H1 (cell line): ENCODE measurements at regions not wholly inside any gene's neighbourhood (a gene's known extent, or its start where the extent isn't known, plus 50 kb on each side); places are given as distances from the start of the nearest gene placed in this dataset.

Experiments
- CTCF ChIA-PET: fragments of 300-600 bp; sonication (Branson Sonifier 250); formaldehyde crosslinking; loops from one replicate; lab custom pipeline; 2021; ENCODE audit not compliant: partially characterized antibody; lab: Charles Lee
- POLR2A ChIA-PET: fragments of 300-600 bp; sonication (Branson Sonifier 250); formaldehyde crosslinking; loops from one replicate; lab custom pipeline; 2021; ENCODE audit warnings: inconsistent platforms; ENCODE audit not compliant: partially characterized antibody; lab: Charles Lee
- DNase-seq, 2 experiments: peaks; one replicate each; pipeline versions ENCODE4 v3.0.0 to v3.0.0-alpha.2; 2010 to 2022; ENCODE audit warnings: low spot score in 2 of 2, low read depth in 1 of 2, mixed read lengths in 1 of 2
- FAIRE-seq: peaks from 2 replicates; lab custom pipeline; 2011; peaks lifted over from hg19 to GRCh38; lab: Jason Lieb, UNC
- H2AFZ ChIP-seq: 2 replicates; pipeline ENCODE4 v1.8.1; 2012; ENCODE audit warnings: low read length, inconsistent platforms
- H2AK5ac ChIP-seq: 2 replicates; pipeline ENCODE4 v1.6.1; 2013; ENCODE audit warnings: low read depth, low read length
- H2BK120ac ChIP-seq: replicated peaks from 2 replicates; pipeline ENCODE3; 2013; ENCODE audit warnings: low read depth, low read length, inconsistent platforms
- H2BK12ac ChIP-seq: 2 replicates; pipeline ENCODE4 v1.6.1; 2013; ENCODE audit warnings: low read depth, low read length
- H2BK15ac ChIP-seq: 2 replicates; pipeline ENCODE4 v1.6.1; 2013; ENCODE audit warnings: low read length
- H2BK20ac ChIP-seq: 2 replicates; pipeline ENCODE4 v1.6.1; 2013; ENCODE audit warnings: low read length
- H2BK5ac ChIP-seq: 2 replicates; pipeline ENCODE4 v1.6.1; 2013; ENCODE audit warnings: low read depth, low read length
- H3K14ac ChIP-seq: 2 replicates; pipeline ENCODE4 v1.6.1; 2013; ENCODE audit warnings: inconsistent platforms; ENCODE audit not compliant: insufficient read length
- H3K18ac ChIP-seq: 2 replicates; pipeline ENCODE4 v1.6.1; 2013; ENCODE audit warnings: low read length; ENCODE audit errors: extremely low read depth
- H3K23ac ChIP-seq: 2 replicates; pipeline ENCODE4 v1.6.1; 2013; ENCODE audit warnings: inconsistent platforms; ENCODE audit not compliant: insufficient read length
- H3K23me2 ChIP-seq: 2 replicates; pipeline ENCODE4 v1.6.1; 2013; ENCODE audit warnings: low read depth, low read length
- H3K27ac ChIP-seq: 2 replicates; pipeline ENCODE4 v1.6.1; 2011; ENCODE audit warnings: low read depth, low read length, inconsistent platforms
- H3K27me3 ChIP-seq, 4 experiments: replicated peaks in 1 of 4; 1 replicate in 1 of 4; 2 replicates in 3 of 4; pipeline versions ENCODE4 v1.6.1 to v1.8.1; 2011 to 2013; ENCODE audit warnings: low read length in 3 of 4, mild to moderate bottlenecking in 3 of 4, inconsistent platforms in 2 of 4, mixed read lengths in 2 of 4, moderate library complexity in 1 of 4; ENCODE audit not compliant: control insufficient read depth in 3 of 4, insufficient read depth in 3 of 4; ENCODE audit errors: extremely low read depth in 1 of 4
- H3K36me3 ChIP-seq, 4 experiments: 2 replicates each; pipeline versions ENCODE4 v1.6.1 to v1.8.1; 2011 to 2013; ENCODE audit warnings: mild to moderate bottlenecking in 4 of 4, low read length in 3 of 4, moderate library complexity in 2 of 4, control low read depth in 1 of 4, inconsistent platforms in 1 of 4; ENCODE audit not compliant: insufficient read depth in 4 of 4, control insufficient read depth in 2 of 4
- H3K4ac ChIP-seq: replicated peaks from 2 replicates; pipeline ENCODE3; 2013; ENCODE audit warnings: low read length, low read depth, mixed read lengths, inconsistent platforms; ENCODE audit not compliant: insufficient read length
- H3K4me1 ChIP-seq, 4 experiments: replicated peaks in 1 of 4; 1 replicate in 1 of 4; 2 replicates in 3 of 4; pipeline versions ENCODE4 v1.6.1 to v1.8.1; 2011 to 2013; ENCODE audit warnings: low read length in 3 of 4, inconsistent platforms in 2 of 4, mixed read lengths in 1 of 4; ENCODE audit not compliant: insufficient read depth in 4 of 4, control insufficient read depth in 3 of 4
- H3K4me2 ChIP-seq, 2 experiments: 2 replicates each; pipeline versions ENCODE4 v1.6.1 to v1.8.1; 2011 to 2013; ENCODE audit warnings: low read depth in 2 of 2, low read length in 2 of 2, control low read depth in 1 of 2, inconsistent platforms in 1 of 2, mild to moderate bottlenecking in 1 of 2; ENCODE audit not compliant: insufficient read depth in 1 of 2
- H3K4me3 ChIP-seq, 4 experiments: fragments of 200-600, 300-600 bp in 1 of 4; sonication (generic), shearing (Covaris generic), sonication (Bioruptor Twin) in 1 of 4; 2 replicates each; pipeline versions ENCODE4 v1.5.1 to v1.8.1; 2011 to 2016; ENCODE audit warnings: low read length in 4 of 4, low read depth in 3 of 4, control low read depth in 2 of 4, inconsistent platforms in 2 of 4, mild to moderate bottlenecking in 2 of 4, mixed read lengths in 1 of 4, moderate library complexity in 1 of 4; ENCODE audit not compliant: insufficient read depth in 2 of 4; ENCODE audit errors: extremely low read depth in 1 of 4
- H3K56ac ChIP-seq: replicated peaks from 2 replicates; pipeline ENCODE3; 2013; ENCODE audit warnings: low read depth, mild to moderate bottlenecking, mixed read lengths, low read length, inconsistent platforms; ENCODE audit not compliant: insufficient read length
- H3K79me1 ChIP-seq: 2 replicates; pipeline ENCODE4 v1.6.1; 2013; ENCODE audit warnings: low read depth, low read length, control low read depth
- H3K79me2 ChIP-seq, 2 experiments: 2 replicates each; pipeline versions ENCODE4 v1.6.1 to v1.8.1; 2012 to 2013; ENCODE audit warnings: low read length in 2 of 2, mild to moderate bottlenecking in 2 of 2, inconsistent platforms in 1 of 2; ENCODE audit not compliant: insufficient read depth in 2 of 2, control insufficient read depth in 1 of 2
- H3K9ac ChIP-seq, 4 experiments: replicated peaks in 1 of 4; 1 replicate in 1 of 4; 2 replicates in 3 of 4; pipeline versions ENCODE4 v1.6.1 to v1.8.1; 2011 to 2013; ENCODE audit warnings: low read depth in 3 of 4, low read length in 3 of 4, control low read depth in 2 of 4, mild to moderate bottlenecking in 2 of 4, moderate library complexity in 2 of 4, inconsistent platforms in 1 of 4; ENCODE audit errors: extremely low read depth in 1 of 4
- H3K9me3 ChIP-seq, 2 experiments: 2 replicates each; pipeline versions ENCODE4 v1.6.1 to v1.8.1; 2012 to 2013; ENCODE audit warnings: mild to moderate bottlenecking in 2 of 2, moderate library complexity in 2 of 2, control low read depth in 1 of 2, inconsistent platforms in 1 of 2, low read depth in 1 of 2, low read length in 1 of 2, mixed read lengths in 1 of 2; ENCODE audit not compliant: insufficient read depth in 2 of 2
- H4K20me1 ChIP-seq, 2 experiments: replicated peaks in 1 of 2; 2 replicates each; pipeline versions ENCODE3 to v1.8.1; 2011 to 2013; ENCODE audit warnings: inconsistent platforms in 2 of 2, low read length in 2 of 2, mild to moderate bottlenecking in 1 of 2; ENCODE audit not compliant: insufficient read depth in 2 of 2, control insufficient read depth in 1 of 2
- H4K5ac ChIP-seq: 2 replicates; pipeline ENCODE4 v1.6.1; 2013; ENCODE audit warnings: low read length, low read depth, mixed read lengths, inconsistent platforms; ENCODE audit not compliant: insufficient read length
- H4K8ac ChIP-seq: 2 replicates; pipeline ENCODE4 v1.8.0; 2013; ENCODE audit warnings: mild to moderate bottlenecking, moderate library complexity, low read length, inconsistent platforms; ENCODE audit not compliant: insufficient read depth; ENCODE audit errors: extremely low read depth
- H4K91ac ChIP-seq: replicated peaks from 2 replicates; pipeline ENCODE3; 2013; ENCODE audit warnings: low read length, mixed read lengths, inconsistent platforms; ENCODE audit not compliant: insufficient read length
- ATF3 ChIP-seq: IDR thresholded peaks from 2 replicates; pipeline ENCODE4 v1.6.1; 2011; ENCODE audit warnings: low read depth, mild to moderate bottlenecking, low read length; ENCODE audit not compliant: insufficient read depth
- BCL11A ChIP-seq, 2 experiments: IDR thresholded peaks; one replicate each; pipeline ENCODE4 v1.6.1; 2011; ENCODE audit warnings: low read depth in 2 of 2, low read length in 2 of 2, mild to moderate bottlenecking in 2 of 2
- KDM1A ChIP-seq: fragments of 200-600, 300-600 bp; sonication (generic); IDR thresholded peaks from 2 replicates; pipeline ENCODE4 v1.7.1; 2016; ENCODE audit warnings: mild to moderate bottlenecking, low read length, borderline replicate concordance
- SAP30 ChIP-seq: fragments of 300-600 bp; sonication (generic); IDR thresholded peaks from 2 replicates; pipeline ENCODE4 v1.7.1; 2012; ENCODE audit warnings: low read length, moderate library complexity, mild to moderate bottlenecking, inconsistent platforms; ENCODE audit not compliant: insufficient read depth, insufficient replicate concordance
- SIN3A ChIP-seq, 2 experiments: IDR thresholded peaks in 1 of 2; conservative IDR thresholded peaks in 1 of 2; 2 replicates each; pipeline ENCODE4 v1.6.1; 2011 to 2012; ENCODE audit warnings: low read length in 2 of 2, improper control_type of control experiment in 1 of 2, low read depth in 1 of 2, mild to moderate bottlenecking in 1 of 2
- SIX5 ChIP-seq: IDR thresholded peaks from 2 replicates; pipeline ENCODE4 v1.6.1; 2011; ENCODE audit warnings: mild to moderate bottlenecking, low read depth, low read length
- SUZ12 ChIP-seq: fragments of 200-600 bp; sonication (generic); IDR thresholded peaks from 2 replicates; pipeline ENCODE4 v1.6.1; 2012; ENCODE audit warnings: mild to moderate bottlenecking, inconsistent platforms, low read length, moderate library complexity, mixed read lengths
- TAF7 ChIP-seq: optimal IDR thresholded peaks from 2 replicates; pipeline ENCODE3; 2011; ENCODE audit warnings: low read depth, mild to moderate bottlenecking, inconsistent platforms, low read length, moderate library complexity, borderline replicate concordance
- TEAD4 ChIP-seq: IDR thresholded peaks from 2 replicates; pipeline ENCODE4 v1.6.1; 2012; ENCODE audit warnings: low read depth, low read length, inconsistent platforms, mixed read lengths
- WGBS, 2 experiments: shearing (Covaris generic) in 1 of 2; methylation state at CpG; one replicate each; pipeline versions ENCODE4 v1.1.6 to v1.1.7; 2013 to 2015; ENCODE audit warnings: low lambda C conversion rate in 2 of 2, mixed read lengths in 2 of 2, inconsistent platforms in 1 of 2, low coverage in 1 of 2, missing lambda C conversion rate in 1 of 2; ENCODE audit not compliant: insufficient replicate concordance in 2 of 2, insufficient coverage in 1 of 2, insufficient read length in 1 of 2; ENCODE audit errors: extremely low coverage in 1 of 2, missing lambda C conversion rate in 1 of 2; 5-methylcytosine and 5-hydroxymethylcytosine counted together

GRCh38 chr6:6417475-6417874, 97.0 kb upstream of the F13A1 start:
- TF ChIP-seq SAP30 = no peak
- TF ChIP-seq SIX5 = no peak
- TF ChIP-seq BCL11A (IDR thresholded peaks at IDR 0.05; ENCODE audit: low read depth in 2 of 2, low read length in 2 of 2) = no peak
- no peak for TF ChIP-seq KDM1A
- no peak for TF ChIP-seq ATF3
- no peak for TF ChIP-seq SIN3A (conservative IDR thresholded peaks at IDR 0.05 in 1 of 2, IDR thresholded peaks at IDR 0.05 in 1 of 2; ENCODE audit: low read depth in 1 of 2, low read length in 2 of 2)
- TF ChIP-seq TEAD4 = no peak
- no peak for TF ChIP-seq SUZ12
- no peak for TF ChIP-seq TAF7
- ChIA-PET POLR2A (no interaction called here), CTCF (interaction anchor here (0.8 to 1.8 kb wide), 2 partner anchors 22 to 131 kb away, joined by 3 to 5 read pairs; no protein-coding TSS in a partner anchor)
- no peak overlapping the region for H3K18ac ChIP-seq
- no peaks in the 10 kb centered on the region for H3K79me1 ChIP-seq
- no peaks in the 10 kb centered on the region for H3K23me2 ChIP-seq
- no peaks in the 10 kb centered on the region for H3K4me1 ChIP-seq
- no peaks in the 10 kb centered on the region for H3K79me2 ChIP-seq
- H3K36me3 ChIP-seq = no peaks in the 10 kb centered on the region
- no peak overlapping the region for H3K56ac ChIP-seq
- H4K91ac ChIP-seq = no peak overlapping the region
- no peak for DNase-seq
- no peak overlapping the region for H3K14ac ChIP-seq
- H2BK12ac ChIP-seq = no peak overlapping the region
- H3K27me3 ChIP-seq = peaks cover 0 to 1% (median 0%) of the 10 kb centered on the region in 4 experiments; a peak in 1 of 7 replicates
- no peak for FAIRE-seq
- no peak overlapping the region for H2BK5ac ChIP-seq
- H4K5ac ChIP-seq = no peak overlapping the region
- H2AFZ ChIP-seq = no peak overlapping the region
- 85% methylated on average over 7 of the region's 7 CpGs; no CpG with 5 or more reads in 1 of the 2 experiments for WGBS, 2 experiments
- no peaks in the 10 kb centered on the region for H4K20me1 ChIP-seq
- no peak overlapping the region for H3K23ac ChIP-seq
- no peak overlapping the region for H2BK20ac ChIP-seq
- no peaks in the 10 kb centered on the region for H3K9me3 ChIP-seq
- H2AK5ac ChIP-seq = no peak overlapping the region
- H3K9ac ChIP-seq = no peak overlapping the region
- no peak overlapping the region for H3K4me2 ChIP-seq
- H2BK120ac ChIP-seq = no peak overlapping the region
- H3K4ac ChIP-seq = no peak overlapping the region
- H2BK15ac ChIP-seq = no peak overlapping the region
- H3K27ac ChIP-seq = no peak overlapping the region
- no peak overlapping the region for H3K4me3 ChIP-seq
- H4K8ac ChIP-seq = no peak overlapping the region
